ENCODE measurements at regions not wholly inside any gene's neighbourhood (a gene's known extent, or its start where the extent isn't known, plus 50 kb on each side); places are given as distances from the start of the nearest gene placed in this dataset.

- ChIA-PET CTCF (no interaction called here), POLR2A (no interaction called here)
- no peak for DNase-seq (ENCODE audit: low read depth, low spot score)
- TF ChIP-seq, protein P1, sequence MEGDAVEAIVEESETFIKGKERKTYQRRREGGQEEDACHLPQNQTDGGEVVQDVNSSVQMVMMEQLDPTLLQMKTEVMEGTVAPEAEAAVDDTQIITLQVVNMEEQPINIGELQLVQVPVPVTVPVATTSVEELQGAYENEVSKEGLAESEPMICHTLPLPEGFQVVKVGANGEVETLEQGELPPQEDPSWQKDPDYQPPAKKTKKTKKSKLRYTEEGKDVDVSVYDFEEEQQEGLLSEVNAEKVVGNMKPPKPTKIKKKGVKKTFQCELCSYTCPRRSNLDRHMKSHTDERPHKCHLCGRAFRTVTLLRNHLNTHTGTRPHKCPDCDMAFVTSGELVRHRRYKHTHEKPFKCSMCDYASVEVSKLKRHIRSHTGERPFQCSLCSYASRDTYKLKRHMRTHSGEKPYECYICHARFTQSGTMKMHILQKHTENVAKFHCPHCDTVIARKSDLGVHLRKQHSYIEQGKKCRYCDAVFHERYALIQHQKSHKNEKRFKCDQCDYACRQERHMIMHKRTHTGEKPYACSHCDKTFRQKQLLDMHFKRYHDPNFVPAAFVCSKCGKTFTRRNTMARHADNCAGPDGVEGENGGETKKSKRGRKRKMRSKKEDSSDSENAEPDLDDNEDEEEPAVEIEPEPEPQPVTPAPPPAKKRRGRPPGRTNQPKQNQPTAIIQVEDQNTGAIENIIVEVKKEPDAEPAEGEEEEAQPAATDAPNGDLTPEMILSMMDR (IDR thresholded peaks at IDR 0.05; ENCODE audit: low read depth, low read length) = no peak
- Histone ChIP-seq H3K9me3 (ENCODE audit: control insufficient read depth, insufficient read depth, low read length) (no peaks in the 10 kb centered on the region), H3K27ac (ENCODE audit: low read depth, low read length) (no peak overlapping the region), H3K4me3 (ENCODE audit: low read depth, low read length) (no peak overlapping the region), H3K27me3 (ENCODE audit: control insufficient read depth, insufficient read depth, low read length) (no peaks in the 10 kb centered on the region)
Measured at GRCh38 chr7:84848219-84848973, 338.5 kb downstream of the SEMA3D start.

DNA sequence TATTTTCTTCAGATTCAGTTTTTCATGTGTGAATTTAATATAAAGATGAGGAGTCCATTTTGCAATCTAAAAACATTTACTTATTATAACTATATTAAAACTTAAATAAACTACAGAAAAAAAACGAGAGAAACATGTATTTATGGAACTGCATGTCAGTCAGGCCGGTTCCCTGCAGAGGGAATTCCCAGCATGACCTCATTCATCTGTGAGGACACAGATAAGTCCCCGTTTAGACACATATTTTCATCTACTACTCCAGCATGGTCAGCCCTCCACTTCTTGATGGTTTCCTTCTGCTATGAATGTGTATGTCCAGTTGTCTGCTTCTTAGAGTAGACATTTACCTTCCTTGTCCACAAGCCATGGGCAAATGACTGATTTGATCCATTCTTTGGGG is 339.1 kb downstream of the SEMA3D start:
- no peaks in the 10 kb centered on the region for H3K9me3 ChIP-seq (ENCODE audit: control insufficient read depth, insufficient read depth, low read length)
- H3K27ac ChIP-seq (ENCODE audit: low read depth, low read length) = no peak overlapping the region
- DNase-seq (ENCODE audit: low read depth, low spot score) = no peak
- TF ChIP-seq, protein P1 (IDR thresholded peaks at IDR 0.05; ENCODE audit: low read depth, low read length) = no peak
- CTCF ChIA-PET = no interaction called here
- H3K4me3 ChIP-seq (ENCODE audit: low read depth, low read length) = no peak overlapping the region
- no peaks in the 10 kb centered on the region for H3K27me3 ChIP-seq (ENCODE audit: control insufficient read depth, insufficient read depth, low read length)
- POLR2A ChIA-PET = no interaction called here

- no peaks in the 10 kb centered on the region for H3K9me3 ChIP-seq (ENCODE audit: control insufficient read depth, insufficient read depth, low read length)
- TF ChIP-seq, protein P1 (IDR thresholded peaks at IDR 0.05; ENCODE audit: low read depth, low read length) = no peak
- CTCF ChIA-PET = interaction anchor here (0.6 kb wide), 1 partner anchor 195 kb away, joined by 3 read pairs; no protein-coding TSS in a partner anchor
- H3K27ac ChIP-seq (ENCODE audit: low read depth, low read length) = no peak overlapping the region
- POLR2A ChIA-PET = no interaction called here
- H3K4me3 ChIP-seq (ENCODE audit: low read depth, low read length) = no peak overlapping the region
- H3K27me3 ChIP-seq (ENCODE audit: control insufficient read depth, insufficient read depth, low read length) = no peaks in the 10 kb centered on the region
- no peak for DNase-seq (ENCODE audit: low read depth, low spot score)
Measured at GRCh38 chr7:84847038-84847437, 339.8 kb downstream of the SEMA3D start.

DNA sequence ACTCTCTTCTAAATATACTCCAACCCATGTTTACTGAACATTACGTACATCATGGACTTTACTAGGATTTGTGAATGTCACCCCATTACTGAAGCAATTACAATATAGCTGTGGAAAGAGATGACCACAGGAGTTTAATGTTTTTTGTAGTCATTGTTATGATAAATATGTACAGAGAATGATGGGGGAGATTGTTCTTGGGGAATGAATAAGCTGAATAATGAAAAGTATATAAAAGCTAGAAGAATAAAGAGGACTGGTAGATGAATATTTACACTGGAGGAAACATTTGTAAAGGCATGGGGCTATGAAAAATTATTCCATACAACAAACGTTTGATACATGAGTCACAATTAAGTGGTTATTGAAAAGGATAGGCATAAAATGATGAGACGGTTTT is 340.9 kb downstream of the SEMA3D start:
- no peak overlapping the region for H3K27ac ChIP-seq (ENCODE audit: low read depth, low read length)
- DNase-seq (ENCODE audit: low read depth, low spot score) = no peak
- ChIA-PET POLR2A (no interaction called here), CTCF (no interaction called here)
- TF ChIP-seq, protein P1 (IDR thresholded peaks at IDR 0.05; ENCODE audit: low read depth, low read length) = no peak
- no peaks in the 10 kb centered on the region for H3K27me3 ChIP-seq (ENCODE audit: control insufficient read depth, insufficient read depth, low read length)
- H3K9me3 ChIP-seq (ENCODE audit: control insufficient read depth, insufficient read depth, low read length) = no peaks in the 10 kb centered on the region
- no peak overlapping the region for H3K4me3 ChIP-seq (ENCODE audit: low read depth, low read length)

DNA sequence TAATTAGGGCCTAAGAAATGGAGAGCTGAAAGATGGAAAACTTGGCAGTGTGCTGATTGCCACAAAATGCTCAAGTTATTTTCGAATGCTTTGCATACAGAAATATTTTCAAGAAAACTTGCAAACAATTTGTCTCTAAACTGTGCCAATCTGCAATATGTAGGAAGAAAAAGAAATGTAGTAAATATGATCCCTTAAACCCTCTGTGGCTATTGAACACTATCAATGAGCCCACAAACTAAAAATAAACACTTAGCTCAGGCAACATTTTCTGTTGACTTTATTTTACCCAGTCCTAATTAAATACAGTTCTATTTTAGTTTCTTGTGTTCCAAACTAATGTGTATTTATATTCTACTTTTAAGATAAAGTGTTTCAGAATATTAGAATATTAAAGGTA is 342.1 kb downstream of the SEMA3D start:
- CTCF ChIA-PET = interaction anchor here (1.0 kb wide), 1 partner anchor 908 kb away, joined by 3 read pairs; no protein-coding TSS in a partner anchor
- Histone ChIP-seq H3K4me3 (ENCODE audit: low read depth, low read length) (no peak overlapping the region), H3K27ac (ENCODE audit: low read depth, low read length) (no peak overlapping the region), H3K27me3 (ENCODE audit: control insufficient read depth, insufficient read depth, low read length) (no peaks in the 10 kb centered on the region), H3K9me3 (ENCODE audit: control insufficient read depth, insufficient read depth, low read length) (no peaks in the 10 kb centered on the region)
- POLR2A ChIA-PET = interaction anchor here (0.7 kb wide), 1 partner anchor 149 kb away, joined by 3 read pairs; no protein-coding TSS in a partner anchor
- TF ChIP-seq, protein P1 (IDR thresholded peaks at IDR 0.05; ENCODE audit: low read depth, low read length) = no peak
- DNase-seq (ENCODE audit: low read depth, low spot score) = no peak

Measured in AG04450 (cell line).